ENCODE measurements at regions not wholly inside any gene's neighbourhood (a gene's known extent, or its start where the extent isn't known, plus 50 kb on each side); places are given as distances from the start of the nearest gene placed in this dataset.

GRCh38 chrX:138504273-138504672 lies 207.2 kb downstream of the FGF13 start:
- H3K23ac ChIP-seq (ENCODE audit: insufficient read length) = no peak overlapping the region
- no peak overlapping the region for H3K9ac ChIP-seq (replicated peaks in 1 of 4; ENCODE audit: extremely low read depth in 1 of 4, low read depth in 3 of 4, low read length in 3 of 4)
- CTCF ChIA-PET (ENCODE audit: partially characterized antibody) = no interaction called here
- H4K5ac ChIP-seq (ENCODE audit: insufficient read length, low read depth, low read length) = no peak overlapping the region
- H3K27me3 ChIP-seq (replicated peaks in 1 of 4; ENCODE audit: control insufficient read depth in 3 of 4, extremely low read depth in 1 of 4, insufficient read depth in 3 of 4, low read length in 3 of 4) = no peaks in the 10 kb centered on the region
- POLR2A ChIA-PET (ENCODE audit: partially characterized antibody) = no interaction called here
- no peak overlapping the region for H3K14ac ChIP-seq (ENCODE audit: insufficient read length)
- H2AK5ac ChIP-seq (ENCODE audit: low read depth, low read length) = no peak overlapping the region
- no peaks in the 10 kb centered on the region for H3K36me3 ChIP-seq (ENCODE audit: control insufficient read depth in 2 of 4, insufficient read depth in 4 of 4, low read length in 3 of 4)
- no peak overlapping the region for H3K4me3 ChIP-seq (ENCODE audit: extremely low read depth in 1 of 4, insufficient read depth in 2 of 4, low read depth in 3 of 4, low read length in 4 of 4)
- no peak overlapping the region for H2BK20ac ChIP-seq (ENCODE audit: low read length)
- no peak overlapping the region for H2BK12ac ChIP-seq (ENCODE audit: low read depth, low read length)
- no peak overlapping the region for H3K18ac ChIP-seq (ENCODE audit: extremely low read depth, low read length)
- no peak for TF ChIP-seq KDM1A (IDR thresholded peaks at IDR 0.05; ENCODE audit: borderline replicate concordance, low read length)
- no peak for TF ChIP-seq HDAC6 (IDR thresholded peaks at IDR 0.05; ENCODE audit: low read depth, low read length)
- no peak for TF ChIP-seq NRF1 (IDR thresholded peaks at IDR 0.05; ENCODE audit: low read depth, low read length)
- TF ChIP-seq ATF3 (IDR thresholded peaks at IDR 0.05; ENCODE audit: insufficient read depth, low read depth, low read length) = no peak
- TF ChIP-seq TAF7 (optimal IDR thresholded peaks at IDR 0.05; ENCODE audit: borderline replicate concordance, low read depth, low read length) = no peak
- TF ChIP-seq JUND (IDR thresholded peaks at IDR 0.05; ENCODE audit: low read length) = no peak
- TF ChIP-seq RBBP5 (IDR thresholded peaks at IDR 0.05; ENCODE audit: borderline replicate concordance, low read depth, low read length) = no peak
- no peak for TF ChIP-seq ZNF274 (IDR thresholded peaks at IDR 0.05; ENCODE audit: borderline replicate concordance, extremely low read depth, low read length)
- no peaks in the 10 kb centered on the region for H3K4me1 ChIP-seq (replicated peaks in 1 of 4; ENCODE audit: control insufficient read depth in 3 of 4, insufficient read depth in 4 of 4, low read length in 3 of 4)
- no peak for FAIRE-seq
- no peak overlapping the region for H2BK120ac ChIP-seq (replicated peaks; ENCODE audit: low read depth, low read length)
- no peak overlapping the region for H2BK5ac ChIP-seq (ENCODE audit: low read depth, low read length)
- no peaks in the 10 kb centered on the region for H3K79me1 ChIP-seq (ENCODE audit: low read depth, low read length)
- no peaks in the 10 kb centered on the region for H3K9me3 ChIP-seq (ENCODE audit: insufficient read depth in 2 of 2, low read depth in 1 of 2, low read length in 1 of 2)
- no peak overlapping the region for H3K56ac ChIP-seq (replicated peaks; ENCODE audit: insufficient read length, low read depth, low read length)
- H4K91ac ChIP-seq (replicated peaks; ENCODE audit: insufficient read length, low read length) = no peak overlapping the region
- no peak overlapping the region for H2BK15ac ChIP-seq (ENCODE audit: low read length)
- no peak overlapping the region for H3K4me2 ChIP-seq (ENCODE audit: insufficient read depth in 1 of 2, low read depth in 2 of 2, low read length in 2 of 2)
- no peaks in the 10 kb centered on the region for H3K79me2 ChIP-seq (ENCODE audit: control insufficient read depth in 1 of 2, insufficient read depth in 2 of 2, low read length in 2 of 2)
- no peaks in the 10 kb centered on the region for H3K23me2 ChIP-seq (ENCODE audit: low read depth, low read length)
- 93% methylated on average over 3 of the region's 3 CpGs; no CpG with 5 or more reads in 1 of the 2 experiments for WGBS, 2 experiments (ENCODE audit: extremely low coverage in 1 of 2, insufficient coverage in 1 of 2, insufficient read length in 1 of 2, insufficient replicate concordance in 2 of 2, low coverage in 1 of 2, low lambda C conversion rate in 2 of 2, missing lambda C conversion rate in 1 of 2)
- no peak overlapping the region for H2AFZ ChIP-seq (ENCODE audit: low read length)
- no peak overlapping the region for H3K27ac ChIP-seq (ENCODE audit: low read depth, low read length)
- no peak overlapping the region for H4K8ac ChIP-seq (ENCODE audit: extremely low read depth, insufficient read depth, low read length)
- no peak overlapping the region for H3K4ac ChIP-seq (replicated peaks; ENCODE audit: insufficient read length, low read depth, low read length)
- DNase-seq (ENCODE audit: low read depth in 1 of 2, low spot score in 2 of 2) = no peak
- no peaks in the 10 kb centered on the region for H4K20me1 ChIP-seq (replicated peaks in 1 of 2; ENCODE audit: control insufficient read depth in 1 of 2, insufficient read depth in 2 of 2, low read length in 2 of 2)

Data from H1 (cell line).